ENCODE measurements at regions not wholly inside any gene's neighbourhood (a gene's known extent, or its start where the extent isn't known, plus 50 kb on each side); places are given as distances from the start of the nearest gene placed in this dataset.

DNA sequence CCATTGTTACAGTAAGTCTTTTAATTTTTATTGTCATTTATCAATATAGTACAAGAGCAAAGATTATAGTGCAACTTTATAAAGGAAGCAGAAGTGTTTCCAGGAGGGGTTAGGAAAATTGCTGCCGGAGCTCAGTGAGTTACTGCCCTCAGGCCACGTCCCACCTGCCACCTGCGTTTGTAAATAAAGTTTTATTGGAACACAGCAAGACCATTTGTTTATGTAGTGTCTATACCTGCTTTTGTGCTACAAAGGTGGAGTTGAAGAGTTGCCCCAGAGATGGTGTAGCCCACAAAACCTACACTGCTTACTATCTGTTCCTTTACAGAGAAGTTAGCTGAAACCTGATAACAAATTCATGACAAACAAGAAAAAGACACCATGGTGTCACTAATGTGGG, 437.8 kb upstream of the B3GAT1 start:
- no peak overlapping the region for H3K4me3 ChIP-seq (ENCODE audit: low read depth, poor library complexity, severe bottlenecking)
- WGBS, 2 donors, result 66 to 79% methylated on average over 3 of the region's 3 CpGs
- TF ChIP-seq, protein P1, sequence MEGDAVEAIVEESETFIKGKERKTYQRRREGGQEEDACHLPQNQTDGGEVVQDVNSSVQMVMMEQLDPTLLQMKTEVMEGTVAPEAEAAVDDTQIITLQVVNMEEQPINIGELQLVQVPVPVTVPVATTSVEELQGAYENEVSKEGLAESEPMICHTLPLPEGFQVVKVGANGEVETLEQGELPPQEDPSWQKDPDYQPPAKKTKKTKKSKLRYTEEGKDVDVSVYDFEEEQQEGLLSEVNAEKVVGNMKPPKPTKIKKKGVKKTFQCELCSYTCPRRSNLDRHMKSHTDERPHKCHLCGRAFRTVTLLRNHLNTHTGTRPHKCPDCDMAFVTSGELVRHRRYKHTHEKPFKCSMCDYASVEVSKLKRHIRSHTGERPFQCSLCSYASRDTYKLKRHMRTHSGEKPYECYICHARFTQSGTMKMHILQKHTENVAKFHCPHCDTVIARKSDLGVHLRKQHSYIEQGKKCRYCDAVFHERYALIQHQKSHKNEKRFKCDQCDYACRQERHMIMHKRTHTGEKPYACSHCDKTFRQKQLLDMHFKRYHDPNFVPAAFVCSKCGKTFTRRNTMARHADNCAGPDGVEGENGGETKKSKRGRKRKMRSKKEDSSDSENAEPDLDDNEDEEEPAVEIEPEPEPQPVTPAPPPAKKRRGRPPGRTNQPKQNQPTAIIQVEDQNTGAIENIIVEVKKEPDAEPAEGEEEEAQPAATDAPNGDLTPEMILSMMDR (IDR thresholded peaks at IDR 0.05), result no peak
- no peak for TF ChIP-seq POLR2A (IDR thresholded peaks at IDR 0.05)
- peak in 1 of 2 donors; percentile 31 for DNase-seq (ENCODE audit: low spot score in 2 of 2)
- intact Hi-C loops (cut with DNase I; ENCODE audit: low total_unique reads), result no loop called here

DNA sequence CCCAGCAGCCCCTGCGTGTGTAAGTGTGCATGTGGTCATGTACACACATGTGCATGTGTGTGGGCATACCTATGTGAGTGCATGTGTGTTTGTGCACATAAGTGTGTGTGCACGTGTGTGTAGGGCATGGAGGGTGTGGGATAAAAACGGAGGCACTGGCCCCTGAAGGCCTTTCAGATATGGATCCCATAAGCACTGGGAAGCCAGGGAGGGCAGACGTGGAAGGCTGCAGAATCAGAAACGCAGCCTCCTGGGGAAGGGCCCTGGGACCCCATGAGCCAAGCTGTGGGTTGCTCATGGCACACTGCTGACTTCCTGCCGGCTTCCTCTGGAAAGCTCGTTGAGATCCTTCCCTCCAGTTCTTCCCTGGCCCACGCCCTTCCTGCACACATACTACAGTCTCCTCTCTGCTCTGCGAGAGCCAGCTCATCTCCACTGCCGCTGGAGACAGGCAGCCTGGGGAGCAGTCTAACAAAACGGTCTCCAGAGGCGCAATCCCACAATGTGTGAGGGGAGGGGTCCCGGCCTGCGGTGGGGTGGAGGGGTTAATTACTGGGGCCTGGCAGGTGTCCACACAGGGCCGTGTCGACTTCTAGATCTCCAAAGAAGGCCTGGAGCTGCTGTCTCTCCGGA, 435.2 kb upstream of the B3GAT1 start:
- DNase-seq (ENCODE audit: low spot score in 2 of 2), result peak in 1 of 2 donors; percentile 72
- no peak for TF ChIP-seq POLR2A (IDR thresholded peaks at IDR 0.05)
- TF ChIP-seq, protein P1 (IDR thresholded peaks at IDR 0.05), result no peak
- 61 to 67% methylated on average over 13 to 17 of the region's 17 CpGs for WGBS, 2 donors
- H3K4me3 ChIP-seq (ENCODE audit: low read depth, poor library complexity, severe bottlenecking), result no peak overlapping the region
- intact Hi-C loops (cut with DNase I; ENCODE audit: low total_unique reads), result no loop called here

DNA sequence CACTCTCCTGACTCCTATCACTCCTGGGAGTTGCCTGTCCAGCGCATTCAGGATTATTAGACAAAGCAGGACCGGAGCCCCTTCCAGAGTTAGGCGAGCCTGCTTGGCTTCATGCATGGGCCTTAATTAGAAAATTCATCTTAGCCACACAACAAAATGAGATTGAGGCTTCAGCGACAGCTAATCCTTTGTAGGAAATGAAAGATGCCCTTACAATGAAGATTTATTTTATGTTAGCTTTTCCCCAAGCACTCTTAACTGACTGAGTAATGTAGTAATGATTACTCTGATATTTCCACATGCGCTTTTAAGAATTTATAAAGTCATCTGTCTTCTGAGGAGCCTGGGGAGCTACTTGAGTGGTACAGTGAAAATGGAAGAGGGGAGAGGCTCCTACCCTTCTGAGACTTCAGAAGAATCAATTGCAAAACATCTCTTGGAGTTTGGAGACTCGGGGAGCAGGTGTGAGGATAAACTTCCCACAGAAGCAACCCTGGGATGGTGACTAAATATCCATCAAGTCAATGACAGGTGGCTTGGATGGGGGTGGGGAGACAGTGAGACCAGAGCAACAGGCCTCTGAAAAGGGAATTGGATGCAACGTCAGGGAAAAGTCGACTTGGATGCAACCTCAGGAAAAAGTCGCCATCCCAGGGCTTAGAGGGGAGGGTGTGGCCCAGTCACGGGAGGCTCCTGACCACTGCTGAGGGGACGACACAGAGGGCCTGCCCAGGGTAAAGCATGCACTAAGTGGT, 434.5 kb upstream of the B3GAT1 start:
- intact Hi-C loops (cut with DNase I; ENCODE audit: low total_unique reads), result no loop called here
- H3K4me3 ChIP-seq (ENCODE audit: low read depth, poor library complexity, severe bottlenecking), result no peak overlapping the region
- no peak for TF ChIP-seq POLR2A (IDR thresholded peaks at IDR 0.05)
- TF ChIP-seq, protein P1 (IDR thresholded peaks at IDR 0.05), result no peak
- WGBS, 2 donors, result 78 to 82% methylated on average over 10 to 11 of the region's 11 CpGs
- peak in 1 of 2 donors; percentile 79 for DNase-seq (ENCODE audit: low spot score in 2 of 2)

DNA sequence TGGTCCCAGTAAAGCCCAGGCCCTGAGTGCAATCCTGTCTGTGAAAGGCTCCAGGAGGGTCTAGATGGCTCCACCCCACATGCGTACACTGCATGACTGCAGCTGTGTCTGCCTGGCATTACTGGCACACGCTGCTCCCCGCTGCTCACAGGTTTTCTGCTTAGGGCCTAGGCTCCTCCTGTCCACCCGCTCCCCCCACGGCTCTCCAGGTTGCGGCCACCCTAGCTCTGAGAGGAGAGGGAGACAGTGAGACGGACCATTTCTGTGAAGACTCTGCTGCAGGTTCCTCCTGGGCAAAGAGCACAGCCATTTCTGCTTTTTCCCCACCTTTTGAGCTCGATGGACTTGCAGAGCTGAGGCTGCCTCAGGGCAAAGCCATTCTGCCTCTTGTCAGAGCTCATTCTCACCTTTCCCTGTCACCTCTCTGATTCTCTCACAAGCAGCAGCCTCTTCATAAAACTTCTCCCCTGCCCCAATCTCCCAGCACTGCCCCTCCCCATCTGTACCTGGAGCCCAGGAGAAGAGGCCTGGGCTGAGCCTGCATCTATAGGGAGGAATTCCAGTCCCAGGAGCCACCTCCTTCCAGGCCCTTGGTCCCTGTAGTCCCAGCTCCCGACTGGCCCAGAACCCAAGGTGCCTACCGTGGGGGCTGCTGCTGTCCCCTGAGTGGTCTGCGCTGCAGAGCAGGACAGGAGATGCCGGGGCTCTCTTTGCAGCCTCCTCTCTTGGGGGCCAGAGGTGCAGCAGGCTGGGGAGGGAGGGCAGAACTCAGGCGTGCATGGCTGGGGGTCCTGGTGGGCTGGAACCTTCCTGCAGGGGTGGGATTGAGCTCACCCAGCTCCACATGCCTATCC, 433.7 kb upstream of the B3GAT1 start:
- H3K4me3 ChIP-seq (ENCODE audit: low read depth, poor library complexity, severe bottlenecking), result no peak overlapping the region
- DNase-seq (ENCODE audit: low spot score in 2 of 2), result peak in 1 of 2 donors; percentile 72
- TF ChIP-seq POLR2A (IDR thresholded peaks at IDR 0.05), result no peak
- TF ChIP-seq, protein P1 (IDR thresholded peaks at IDR 0.05), result no peak
- intact Hi-C loops (cut with DNase I; ENCODE audit: low total_unique reads), result no loop called here
- 80 to 86% methylated on average over 12 to 13 of the region's 13 CpGs for WGBS, 2 donors

DNA sequence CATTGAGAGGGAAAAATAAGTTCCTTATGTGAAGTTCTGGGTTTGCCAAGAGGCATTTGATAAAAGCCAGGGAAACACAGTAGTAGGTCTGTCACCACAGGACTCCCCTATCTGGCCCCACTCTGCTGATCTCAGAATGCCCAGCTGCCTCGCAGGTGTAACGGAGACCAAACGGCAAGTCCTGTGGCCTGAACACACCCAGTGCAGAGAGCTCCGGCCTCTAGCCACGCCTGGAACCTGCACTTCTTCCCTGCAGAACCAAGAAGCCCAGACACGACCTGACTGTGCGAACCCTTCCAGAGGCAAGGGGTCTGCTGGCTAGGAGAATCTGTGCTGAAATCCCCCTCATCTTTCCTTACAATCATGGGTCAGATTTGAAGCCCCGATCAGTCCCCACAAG, 432.8 kb upstream of the B3GAT1 start:
- DNase-seq (ENCODE audit: low spot score in 2 of 2), result no peak
- H3K4me3 ChIP-seq (ENCODE audit: low read depth, poor library complexity, severe bottlenecking), result no peak overlapping the region
- TF ChIP-seq POLR2A (IDR thresholded peaks at IDR 0.05), result no peak
- TF ChIP-seq, protein P1 (IDR thresholded peaks at IDR 0.05), result no peak
- WGBS, 2 donors, result 54 to 75% methylated on average over 8 of the region's 8 CpGs
- intact Hi-C loops (cut with DNase I; ENCODE audit: low total_unique reads), result no loop called here

All from lower leg skin (tissue), 4 donors.